ENCODE measurements at regions not wholly inside any gene's neighbourhood (a gene's known extent, or its start where the extent isn't known, plus 50 kb on each side); places are given as distances from the start of the nearest gene placed in this dataset.
"Not testable (repeated sequence)": the region's sequence is repeated elsewhere in the genome, so short reads cannot be mapped to it uniquely, and the experiment has no call there.

- DNase-seq: no peak
Measured at GRCh38 chr4:53865054-53865453, 199.4 kb downstream of the CHIC2 start.

DNA sequence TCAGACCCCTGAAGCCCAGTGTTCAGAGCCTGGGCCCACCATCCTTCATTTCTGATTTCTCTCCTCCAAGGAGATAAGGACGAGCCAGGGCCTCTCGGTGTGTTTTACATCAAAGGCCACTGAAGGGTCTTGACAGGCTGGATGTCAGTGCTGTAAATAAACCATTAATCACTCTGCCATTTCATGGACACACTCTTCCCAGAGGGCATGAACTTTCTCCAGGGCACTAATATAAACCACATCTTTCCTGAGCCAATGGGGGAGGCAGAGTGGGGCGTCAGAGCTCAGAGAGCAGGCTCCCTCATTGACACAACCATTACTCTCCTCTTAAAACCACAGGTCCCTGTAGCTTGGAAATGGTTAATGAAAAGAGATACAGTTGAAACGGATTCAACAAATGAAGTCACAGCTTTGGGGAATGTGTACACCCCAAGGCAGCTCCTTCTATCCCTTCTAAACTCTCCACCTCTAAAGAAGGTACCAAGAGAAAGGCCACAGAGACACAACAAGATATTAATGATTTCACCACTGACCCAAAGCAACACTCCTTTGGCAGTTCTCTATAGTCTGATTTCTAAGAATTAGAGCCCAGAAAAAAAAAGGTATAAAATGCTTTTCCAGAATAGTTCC is 200.6 kb downstream of the CHIC2 start:
- no peak for DNase-seq

GRCh38 chr4:53863158-53863557 is 201.2 kb downstream of the CHIC2 start:
- no peak for DNase-seq

GRCh38 chr4:53861856-53862610 is 202.4 kb downstream of the CHIC2 start:
- DNase-seq: no peak

GRCh38 chr4:53859305-53859704 is 205.1 kb downstream of the CHIC2 start:
- DNase-seq: no peak

GRCh38 chr4:53858744-53859143 is 205.7 kb downstream of the CHIC2 start:
- DNase-seq: no peak

DNA sequence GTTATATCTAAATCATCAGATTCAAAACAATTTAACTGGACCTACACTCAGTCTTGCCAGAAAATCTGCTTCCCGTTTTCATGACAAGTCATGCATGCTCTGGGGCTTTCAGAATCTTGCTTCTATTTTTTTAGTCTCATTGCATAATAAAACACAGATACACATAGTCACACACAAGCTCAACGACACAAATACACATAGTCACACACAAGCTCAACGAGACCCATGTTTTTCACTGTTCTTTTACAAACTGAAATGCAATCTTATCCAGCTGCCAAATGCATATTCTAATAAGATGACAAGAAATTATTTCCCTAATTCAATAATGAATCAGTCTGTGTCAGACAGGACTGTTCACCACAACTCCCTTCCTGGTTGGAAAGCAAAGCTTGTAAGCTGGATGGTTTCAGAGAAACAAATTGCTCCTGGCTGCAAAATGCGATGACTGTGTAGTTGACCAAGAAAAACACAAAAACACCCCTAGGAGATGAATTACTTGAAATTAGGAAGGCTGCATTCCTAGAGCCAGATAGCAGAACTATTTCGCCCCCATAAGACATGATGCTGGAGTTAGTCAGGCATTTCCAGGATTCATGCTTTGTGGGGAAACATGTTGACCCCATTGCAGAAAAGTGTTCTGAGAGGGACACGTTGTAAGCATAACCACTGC is 208.7 kb downstream of the CHIC2 start:
- no peak for DNase-seq

- DNase-seq: no peak
Measured at GRCh38 chr4:53854991-53855568, 209.3 kb downstream of the CHIC2 start.

- DNase-seq: no peak
Measured at GRCh38 chr4:53852343-53852742, 212.1 kb downstream of the CHIC2 start.

- no peak for DNase-seq
Measured at GRCh38 chr4:53847965-53848364, 216.4 kb downstream of the CHIC2 start.

- DNase-seq: no peak
Measured at GRCh38 chr4:53844551-53844950, 219.9 kb downstream of the CHIC2 start.

DNA sequence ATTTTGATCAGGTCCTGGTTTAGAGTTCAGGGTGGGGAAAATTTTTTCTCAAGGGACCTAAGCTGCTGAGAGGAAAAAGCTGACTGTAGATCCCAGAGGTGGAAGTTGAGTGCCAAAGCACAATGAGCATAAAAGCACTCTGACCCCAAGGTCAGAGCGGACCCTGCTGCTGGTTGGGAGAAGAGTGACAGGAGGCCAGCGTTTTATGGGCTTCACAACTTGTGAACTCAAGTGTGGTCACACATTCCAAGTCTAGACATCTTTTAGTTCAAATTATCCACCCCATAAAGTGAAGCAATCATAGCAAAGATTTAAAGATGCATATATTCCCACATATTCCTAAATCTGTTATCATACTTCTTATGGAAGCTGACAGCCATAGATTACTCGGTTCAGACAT is 220.3 kb downstream of the CHIC2 start:
- no peak for DNase-seq

- no peak for DNase-seq
Measured at GRCh38 chr4:53841711-53842110, 222.7 kb downstream of the CHIC2 start.

GRCh38 chr4:53840643-53841042 is 223.8 kb downstream of the CHIC2 start:
- no peak for DNase-seq

- DNase-seq: not testable (repeated sequence)
Measured at GRCh38 chr4:53833302-53834003, 231.0 kb downstream of the CHIC2 start.

- DNase-seq: no peak
Measured at GRCh38 chr4:53832549-53832948, 231.9 kb downstream of the CHIC2 start.

DNA sequence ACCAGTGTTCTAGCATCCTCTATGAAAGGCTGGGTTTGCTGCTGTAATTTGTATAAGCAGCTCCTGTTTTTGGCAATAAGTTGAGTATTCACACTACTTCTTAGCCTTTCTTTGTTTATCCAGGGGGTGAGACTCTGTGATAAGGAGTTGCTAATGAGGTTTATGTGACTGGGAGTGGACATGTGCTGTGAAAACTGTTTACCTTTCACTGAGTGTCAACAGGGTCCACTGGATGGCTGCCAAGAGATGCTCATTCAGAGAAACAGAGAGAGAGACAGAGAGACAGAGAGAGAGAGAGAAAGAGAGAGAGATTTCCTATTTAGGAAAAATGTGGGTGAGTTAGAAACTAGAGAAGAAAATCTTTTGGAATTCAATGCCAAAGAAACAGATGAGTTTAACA is 233.9 kb downstream of the CHIC2 start:
- DNase-seq: no peak

DNA sequence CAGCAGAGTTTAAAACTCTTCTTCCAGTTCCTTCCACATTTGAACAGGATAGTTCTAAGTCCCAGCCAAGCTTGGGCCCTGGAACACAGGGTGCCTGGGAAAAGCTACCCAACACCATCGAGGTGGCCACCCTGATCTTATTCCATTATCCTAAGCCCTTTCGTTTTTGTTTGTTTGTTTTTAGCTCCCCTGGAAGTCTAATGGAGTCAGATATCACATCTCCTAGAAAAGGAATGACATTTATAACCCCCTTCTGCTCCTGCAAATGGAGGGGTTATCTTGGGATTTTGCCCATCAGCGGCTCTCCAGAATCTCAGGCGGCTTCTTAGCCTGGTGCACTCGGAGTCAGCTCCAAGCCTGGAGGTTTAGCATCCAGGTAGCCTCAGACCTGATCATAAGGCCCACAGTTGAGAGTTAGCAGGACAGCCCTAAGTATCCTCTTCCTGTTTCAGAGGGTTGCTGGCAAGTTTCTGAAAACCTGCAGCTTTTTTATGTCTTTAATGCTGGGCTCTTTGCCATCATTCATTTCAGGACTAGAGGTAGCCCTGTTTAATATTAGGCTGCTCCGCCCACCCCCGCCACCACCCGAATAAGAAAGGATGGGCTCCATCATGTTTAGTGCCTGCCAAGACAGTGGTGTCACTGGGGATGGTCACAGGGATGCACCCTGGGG is 230.0 kb upstream of the LNX1 start:
- DNase-seq: no peak

- no peak for DNase-seq
Measured at GRCh38 chr4:53818104-53818503, 226.8 kb upstream of the LNX1 start.

- no peak for DNase-seq
Measured at GRCh38 chr4:53816561-53816960, 225.3 kb upstream of the LNX1 start.

- DNase-seq: no peak
Measured at GRCh38 chr4:53815281-53815680, 224.0 kb upstream of the LNX1 start.

DNA sequence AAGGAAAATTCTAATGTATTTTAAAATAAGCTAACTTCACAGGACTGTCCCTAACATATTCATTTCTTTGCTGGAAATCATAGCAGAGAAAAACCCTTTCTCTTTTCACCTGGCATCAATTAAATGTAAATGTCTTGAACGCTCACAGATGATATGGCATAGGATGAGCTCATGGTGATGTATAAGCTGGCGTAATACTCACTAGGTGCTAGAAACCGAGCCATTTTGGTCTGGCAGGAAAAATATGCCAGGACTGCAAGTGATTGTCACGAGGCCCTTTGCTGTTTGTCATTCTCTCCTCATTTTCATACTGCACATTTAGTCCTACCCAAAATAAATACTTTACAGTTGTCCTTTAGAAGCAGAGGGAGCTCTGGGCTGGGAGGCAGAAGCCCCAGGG is 222.7 kb upstream of the LNX1 start:
- DNase-seq: no peak

GRCh38 chr4:53810643-53811042 is 219.4 kb upstream of the LNX1 start:
- no peak for DNase-seq
